Renal cortex interstitium (tissue), 11 donors: ENCODE measurements at regions not wholly inside any gene's neighbourhood (a gene's known extent, or its start where the extent isn't known, plus 50 kb on each side); places are given as distances from the start of the nearest gene placed in this dataset.

Source experiments
- DNase-seq, 11 donors: peaks; one replicate each; pipeline ENCODE4 v3.0.0-alpha.2; 2013; ENCODE audit warnings: low read depth in 9 of 11, low spot score in 4 of 11; ENCODE audit errors: extremely low read depth in 1 of 11

DNA sequence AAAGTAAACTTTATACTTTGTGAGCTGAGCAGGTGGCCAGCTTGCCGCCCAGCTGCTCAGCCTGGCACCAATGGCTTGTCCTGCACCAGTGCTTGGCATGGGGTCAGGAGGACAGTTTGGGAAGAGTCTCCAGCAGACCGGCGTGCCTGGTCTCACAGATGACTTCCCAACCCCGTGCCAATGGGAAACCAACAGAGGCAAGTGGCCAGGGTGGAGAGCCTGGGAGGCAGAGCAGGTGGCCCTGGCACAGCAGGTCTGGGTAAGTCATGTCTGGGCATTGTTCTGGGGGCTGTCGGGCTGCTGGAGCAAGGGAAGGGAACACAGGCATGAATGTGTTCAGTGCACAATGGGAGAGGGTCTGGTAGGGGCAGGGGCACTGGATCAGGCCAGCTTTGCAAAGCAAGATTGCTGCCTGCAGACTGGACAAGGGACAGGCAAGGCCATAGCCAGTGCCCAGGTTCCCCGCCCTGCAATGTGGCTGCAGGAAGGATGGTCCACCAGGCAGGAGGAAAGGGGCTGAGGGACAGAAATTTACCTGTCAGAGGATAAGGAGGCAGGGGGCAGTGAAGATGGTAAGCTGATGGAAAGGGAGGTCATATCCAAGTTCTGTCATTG, 76.2 kb upstream of the ALDH1B1 start:
- no peak for DNase-seq

DNA sequence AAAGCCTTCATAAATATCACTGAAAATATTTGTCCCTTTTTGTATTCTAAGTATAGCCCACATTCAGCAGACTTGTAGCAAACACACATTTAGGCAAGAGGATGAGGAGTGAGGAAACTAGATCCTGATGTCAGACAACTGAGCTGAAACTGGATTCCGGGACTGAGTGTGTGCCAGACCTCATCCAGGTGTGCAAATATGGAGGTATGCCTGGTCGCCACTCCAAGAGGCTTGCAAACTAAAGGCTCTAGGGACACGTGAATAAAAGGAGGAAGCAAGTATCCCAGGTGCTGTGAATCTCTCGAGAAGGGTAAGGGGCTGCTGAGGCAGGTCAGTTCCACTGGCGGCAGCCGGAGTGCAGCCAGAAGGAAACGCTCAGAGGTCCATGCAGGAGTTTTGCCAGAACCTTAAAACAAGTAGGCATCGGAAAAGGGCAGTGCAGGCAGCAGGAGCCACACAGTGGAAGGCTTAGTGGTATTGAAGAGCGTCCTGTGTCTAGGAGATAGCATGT, 77.4 kb upstream of the ALDH1B1 start:
- no peak for DNase-seq

DNA sequence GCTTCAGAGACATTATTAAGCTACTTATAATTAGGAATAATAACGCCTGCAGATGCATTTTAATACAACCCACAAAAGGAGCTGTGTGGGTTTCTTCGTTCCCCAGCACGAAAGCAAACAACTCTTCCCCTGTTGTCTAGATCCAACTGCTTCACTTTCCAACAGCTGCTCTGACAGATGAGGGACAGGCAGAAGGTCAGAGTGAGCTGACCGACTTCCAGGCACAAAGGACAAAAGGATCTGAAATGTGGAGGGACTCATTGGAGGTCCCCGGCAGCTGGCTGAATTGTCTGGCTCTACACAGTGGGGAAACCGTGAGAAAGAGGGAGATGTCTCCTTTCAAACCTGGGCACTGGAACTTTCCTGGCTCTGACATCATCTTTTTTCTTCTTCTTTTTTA, 79.1 kb upstream of the ALDH1B1 start:
- no peak for DNase-seq

- DNase-seq: no peak
These were observed 80.1 kb upstream of the ALDH1B1 start for GRCh38 chr9:38312406-38312805.

- no peak for DNase-seq
These were observed 80.9 kb upstream of the ALDH1B1 start for GRCh38 chr9:38311382-38312270.

GRCh38 chr9:38309324-38310195, 82.9 kb upstream of the ALDH1B1 start:
- no peak for DNase-seq

- no peak for DNase-seq
These were observed 84.4 kb upstream of the ALDH1B1 start for GRCh38 chr9:38308136-38308535.

DNA sequence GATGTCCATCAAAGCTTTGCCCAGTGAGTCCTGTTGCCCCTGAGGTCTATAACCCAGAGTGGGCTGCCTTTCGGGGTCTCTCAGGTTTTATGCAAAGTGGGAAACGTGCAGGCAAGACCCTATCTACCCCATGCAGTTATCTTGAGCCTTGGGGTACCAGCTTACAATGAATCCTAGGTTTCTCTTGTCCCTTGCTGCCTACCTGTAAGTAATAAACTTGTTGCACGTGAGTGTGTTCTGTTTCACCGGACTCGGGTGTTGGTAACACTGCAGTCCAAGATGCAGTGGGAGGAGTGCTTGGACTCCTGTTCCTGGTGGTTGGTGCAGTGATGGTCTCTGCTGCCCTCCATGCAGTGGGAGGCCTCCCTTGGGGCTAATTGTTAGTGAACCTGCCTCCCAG, 85.6 kb upstream of the ALDH1B1 start:
- DNase-seq: no peak

DNA sequence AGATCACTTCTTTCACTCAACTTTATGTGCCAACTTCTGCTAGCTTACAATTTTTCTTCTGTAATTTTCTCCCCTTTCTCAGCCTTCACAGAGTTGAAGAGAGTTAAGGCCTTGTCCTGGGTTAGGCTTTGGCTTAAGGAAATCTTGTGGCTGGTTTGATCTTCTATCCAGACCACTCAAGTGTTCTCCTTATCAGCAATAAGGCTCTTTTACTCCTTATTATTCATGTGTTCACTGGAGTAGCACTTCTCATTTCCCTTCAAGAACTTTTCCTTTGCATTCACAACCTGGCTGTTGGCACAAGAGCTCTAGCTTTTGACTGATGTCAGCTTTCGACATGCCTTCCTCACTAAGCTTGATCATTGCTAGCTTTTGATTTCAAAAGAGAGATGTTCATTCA, 86.9 kb upstream of the ALDH1B1 start:
- DNase-seq: no peak

DNA sequence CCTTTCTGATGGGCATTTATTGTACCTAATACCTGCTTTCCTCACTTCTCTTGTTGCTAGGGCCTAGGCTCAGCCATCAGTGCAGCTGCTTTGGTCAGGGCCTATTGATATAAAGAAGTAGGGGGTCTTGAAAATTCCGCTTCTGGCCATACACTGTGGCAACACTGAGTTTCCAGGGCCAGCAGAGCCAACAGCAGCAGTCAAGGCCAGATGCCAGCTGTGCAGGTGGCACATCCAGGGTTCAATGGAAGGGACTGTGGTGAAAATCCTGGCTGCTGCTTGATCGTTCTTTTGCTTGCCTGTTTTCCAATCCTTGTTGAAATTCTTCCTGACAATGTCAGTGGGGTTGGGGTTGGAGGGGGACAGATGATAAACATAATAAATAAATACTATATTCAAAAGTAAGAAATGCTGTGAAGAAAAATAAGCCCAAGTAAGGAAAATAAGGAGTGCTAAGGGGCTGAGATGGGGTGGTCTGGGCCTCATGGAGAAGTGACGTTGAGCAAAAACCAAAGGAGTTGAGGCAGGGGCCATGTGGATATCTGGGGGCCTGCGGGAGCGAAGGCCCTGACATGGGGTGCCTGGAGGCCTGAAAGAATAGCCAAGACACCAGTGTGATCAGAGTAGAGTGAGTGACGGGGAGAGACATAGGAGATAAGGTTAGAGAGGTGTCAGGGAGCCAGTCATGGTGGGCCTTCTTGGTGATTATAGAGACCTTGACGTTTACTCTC, 91.0 kb upstream of the ALDH1B1 start:
- no peak for DNase-seq

- DNase-seq: no peak
These were observed 92.6 kb upstream of the ALDH1B1 start for GRCh38 chr9:38299856-38300255.

- DNase-seq: no peak
These were observed 93.6 kb upstream of the ALDH1B1 start for GRCh38 chr9:38298904-38299303.

DNA sequence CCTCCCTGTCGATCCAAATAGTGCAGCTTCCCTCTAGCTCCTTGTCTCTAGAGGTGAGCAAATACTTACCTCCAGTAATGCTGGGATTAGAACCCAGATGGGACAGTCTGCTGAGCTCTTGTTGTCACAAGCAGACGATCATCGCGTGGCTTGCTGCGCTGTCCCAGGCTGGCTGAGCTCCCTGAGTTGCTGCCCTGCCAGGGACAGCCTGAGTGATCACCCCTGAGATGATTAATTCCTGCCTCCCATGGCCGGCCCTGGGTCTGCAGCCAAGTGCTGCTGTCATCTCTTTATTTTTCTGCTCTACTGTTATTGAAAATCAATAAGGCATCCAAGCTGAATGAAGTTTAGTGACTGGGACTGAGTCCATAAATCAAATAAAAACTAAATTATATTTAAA, 94.0 kb upstream of the ALDH1B1 start:
- DNase-seq: no peak

DNA sequence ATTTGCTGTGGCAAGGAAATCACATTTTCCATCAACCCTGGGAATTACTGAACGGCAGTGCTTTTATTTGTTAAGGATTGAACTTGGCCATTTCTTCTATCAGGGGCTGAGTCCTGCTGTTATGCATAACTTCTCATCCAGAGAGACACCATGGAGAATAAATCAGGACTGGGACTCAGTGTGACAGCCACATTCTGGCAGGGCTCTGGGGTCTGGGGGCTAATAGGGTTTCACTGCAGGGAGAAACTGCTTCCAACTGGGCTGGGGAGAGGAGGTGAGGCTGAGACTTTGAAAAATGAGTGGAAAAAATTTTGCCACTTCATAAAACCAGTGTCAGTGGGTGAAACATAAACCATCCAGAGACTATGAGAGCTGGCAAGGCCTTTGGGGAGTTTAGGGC, 95.7 kb upstream of the ALDH1B1 start:
- DNase-seq: no peak

DNA sequence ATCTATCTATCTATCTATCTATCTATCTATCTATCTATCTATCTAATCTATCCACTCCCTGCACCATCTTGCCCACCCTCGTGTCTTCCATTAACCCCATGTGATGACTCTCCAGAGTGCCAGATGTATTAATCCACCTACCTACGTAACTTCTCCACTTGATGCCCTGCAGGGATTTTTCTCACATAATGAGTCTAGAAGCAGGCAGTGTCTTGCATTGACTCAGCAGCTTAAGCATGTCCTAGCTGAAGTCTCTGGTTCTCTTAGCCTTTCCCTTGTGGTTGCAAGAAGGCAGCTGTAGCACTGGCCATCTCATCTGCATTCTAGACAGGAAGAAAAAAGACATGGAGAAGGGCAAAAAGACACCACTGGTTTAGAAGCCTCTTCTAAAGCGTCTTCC, 96.7 kb upstream of the ALDH1B1 start:
- DNase-seq: no peak

DNA sequence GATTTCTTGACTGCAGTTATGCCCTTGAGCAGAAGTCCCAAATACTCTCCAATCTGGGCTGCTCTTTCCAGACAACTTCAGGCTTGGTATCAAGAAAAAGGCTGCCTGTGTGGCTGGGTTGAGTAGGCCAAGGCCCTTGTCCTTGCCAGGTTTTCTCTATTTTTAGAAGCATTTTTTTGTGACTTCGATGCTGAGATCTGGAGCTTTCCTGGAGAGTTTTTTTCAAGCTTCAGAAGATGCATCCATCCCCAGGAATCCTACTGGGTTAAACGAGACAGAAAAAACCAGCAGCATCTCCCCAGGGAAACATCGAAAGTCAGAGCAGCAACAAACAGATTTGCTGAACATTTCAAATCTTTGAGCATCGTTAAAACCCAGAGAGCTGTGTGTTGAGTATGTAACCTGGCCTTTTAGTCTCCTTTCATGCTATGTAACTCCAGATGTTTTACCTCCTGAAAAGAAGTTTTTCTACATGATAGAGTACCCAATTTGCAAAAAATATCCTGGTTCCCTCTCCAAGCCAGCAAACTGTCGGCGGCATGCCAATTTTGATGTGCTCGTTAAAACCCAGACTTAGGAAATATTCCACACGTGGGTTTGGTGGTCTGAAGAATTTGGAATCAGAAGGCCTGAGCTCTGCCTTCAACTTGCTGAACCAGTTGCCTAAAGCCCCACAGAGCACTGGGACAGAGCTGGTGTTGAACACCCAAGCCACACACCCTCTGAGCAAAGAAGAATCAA, 98.1 kb upstream of the ALDH1B1 start:
- no peak for DNase-seq

DNA sequence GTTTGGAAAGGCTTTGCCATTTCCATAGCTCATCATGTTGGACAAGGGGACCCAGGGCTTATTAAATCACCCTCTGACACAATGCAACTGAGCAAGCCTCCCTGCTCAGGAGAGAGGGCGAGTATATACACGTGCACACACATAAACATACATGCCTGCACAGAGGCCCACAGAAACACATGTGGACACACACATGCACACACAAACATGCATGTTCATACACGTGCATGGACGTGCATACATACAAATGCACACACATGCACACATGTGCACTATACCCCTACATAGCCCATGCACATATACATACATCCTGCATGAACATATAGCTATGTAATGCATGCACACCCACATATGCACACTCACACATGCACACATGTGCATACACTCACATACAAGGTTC, 99.5 kb upstream of the ALDH1B1 start:
- no peak for DNase-seq

DNA sequence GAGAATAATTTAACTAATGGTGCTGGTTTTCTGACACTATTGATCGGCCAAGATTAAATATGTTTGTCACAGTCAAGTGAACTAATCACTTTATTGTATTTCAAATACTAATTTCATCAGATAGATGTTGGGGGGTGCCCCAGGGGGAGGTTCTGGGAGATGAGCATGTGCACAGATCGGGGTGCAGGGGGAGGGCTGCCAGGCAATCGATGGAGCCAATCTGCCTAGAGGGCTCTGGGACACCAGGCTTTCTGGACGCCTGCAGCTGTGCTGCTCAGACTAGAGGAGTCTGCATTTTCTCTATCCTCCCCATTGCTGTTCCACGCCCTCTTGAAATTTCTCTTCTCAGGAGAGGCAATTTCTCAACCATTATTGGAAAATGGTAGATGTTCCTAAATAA, 100.0 kb upstream of the ALDH1B1 start:
- DNase-seq: no peak
